Type B pancreatic cell (in vitro differentiated cells): ENCODE measurements at regions not wholly inside any gene's neighbourhood (a gene's known extent, or its start where the extent isn't known, plus 50 kb on each side); places are given as distances from the start of the nearest gene placed in this dataset.
"Not testable (repeated sequence)": the region's sequence is repeated elsewhere in the genome, so short reads cannot be mapped to it uniquely, and the experiment has no call there.

ENCODE experiments used
- DNase-seq: peaks from one replicate; pipeline ENCODE4 v3.0.0; 2021; ENCODE audit warnings: mixed read lengths; ENCODE audit not compliant: unreplicated experiment; ENCODE audit errors: extremely low spot score
- H3K27ac Mint-ChIP-seq: 2 replicates; pipeline ENCODE4 v1.8.0; 2021; ENCODE audit warnings: mild to moderate bottlenecking, mixed read lengths
- H3K27me3 Mint-ChIP-seq: 2 replicates; pipeline ENCODE4 v1.8.0; 2021; ENCODE audit warnings: mixed read lengths
- H3K36me3 Mint-ChIP-seq: 2 replicates; pipeline ENCODE4 v1.8.0; 2021; ENCODE audit warnings: mixed read lengths
- H3K4me1 Mint-ChIP-seq: one replicate; pipeline ENCODE4 v1.8.0; 2021; ENCODE audit warnings: mixed read lengths; ENCODE audit not compliant: unreplicated experiment
- H3K4me3 Mint-ChIP-seq: 2 replicates; pipeline ENCODE4 v1.8.0; 2021; ENCODE audit warnings: mild to moderate bottlenecking, mixed read lengths
- H3K9me3 Mint-ChIP-seq: 2 replicates; pipeline ENCODE4 v1.8.0; 2021; ENCODE audit warnings: mixed read lengths
- TF ChIP-seq, protein P1 (sequence below): fragments of 200-600 bp; sonication (generic); conservative IDR thresholded peaks from 2 replicates; pipeline ENCODE4 v1.5.0; 2021; ENCODE audit warnings: antibody characterized with exemption, mild to moderate bottlenecking

- Mint-ChIP-seq H3K4me3 (no peak overlapping the region), H3K27ac (no peak overlapping the region)
These were observed 1360.1 kb downstream of the REEP3 start for GRCh38 chr10:64881257-64881656.

GRCh38 chr10:64896582-64896981 lies 1375.4 kb downstream of the REEP3 start:
- Mint-ChIP-seq H3K9me3 (no peaks in the 10 kb centered on the region), H3K4me1 (no peaks in the 10 kb centered on the region), H3K4me3 (no peak overlapping the region), H3K36me3 (no peaks in the 10 kb centered on the region), H3K27ac (no peak overlapping the region), H3K27me3 (no peaks in the 10 kb centered on the region)
- DNase-seq: no peak
- TF ChIP-seq, protein P1, sequence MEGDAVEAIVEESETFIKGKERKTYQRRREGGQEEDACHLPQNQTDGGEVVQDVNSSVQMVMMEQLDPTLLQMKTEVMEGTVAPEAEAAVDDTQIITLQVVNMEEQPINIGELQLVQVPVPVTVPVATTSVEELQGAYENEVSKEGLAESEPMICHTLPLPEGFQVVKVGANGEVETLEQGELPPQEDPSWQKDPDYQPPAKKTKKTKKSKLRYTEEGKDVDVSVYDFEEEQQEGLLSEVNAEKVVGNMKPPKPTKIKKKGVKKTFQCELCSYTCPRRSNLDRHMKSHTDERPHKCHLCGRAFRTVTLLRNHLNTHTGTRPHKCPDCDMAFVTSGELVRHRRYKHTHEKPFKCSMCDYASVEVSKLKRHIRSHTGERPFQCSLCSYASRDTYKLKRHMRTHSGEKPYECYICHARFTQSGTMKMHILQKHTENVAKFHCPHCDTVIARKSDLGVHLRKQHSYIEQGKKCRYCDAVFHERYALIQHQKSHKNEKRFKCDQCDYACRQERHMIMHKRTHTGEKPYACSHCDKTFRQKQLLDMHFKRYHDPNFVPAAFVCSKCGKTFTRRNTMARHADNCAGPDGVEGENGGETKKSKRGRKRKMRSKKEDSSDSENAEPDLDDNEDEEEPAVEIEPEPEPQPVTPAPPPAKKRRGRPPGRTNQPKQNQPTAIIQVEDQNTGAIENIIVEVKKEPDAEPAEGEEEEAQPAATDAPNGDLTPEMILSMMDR: no peak

More at GRCh38 chr10:64881257-64881656, 1360.1 kb downstream of the REEP3 start:
- Mint-ChIP-seq H3K9me3 (no peaks in the 10 kb centered on the region), H3K27me3 (no peaks in the 10 kb centered on the region), H3K4me1 (no peaks in the 10 kb centered on the region), H3K36me3 (no peaks in the 10 kb centered on the region)
- TF ChIP-seq, protein P1: no peak
- DNase-seq: no peak

GRCh38 chr10:64906311-64906710 lies 1385.1 kb downstream of the REEP3 start:
- not testable (repeated sequence) for H3K9me3 Mint-ChIP-seq, DNase-seq, H3K4me1 Mint-ChIP-seq, H3K4me3 Mint-ChIP-seq, H3K36me3 Mint-ChIP-seq, H3K27me3 Mint-ChIP-seq, H3K27ac Mint-ChIP-seq

DNA sequence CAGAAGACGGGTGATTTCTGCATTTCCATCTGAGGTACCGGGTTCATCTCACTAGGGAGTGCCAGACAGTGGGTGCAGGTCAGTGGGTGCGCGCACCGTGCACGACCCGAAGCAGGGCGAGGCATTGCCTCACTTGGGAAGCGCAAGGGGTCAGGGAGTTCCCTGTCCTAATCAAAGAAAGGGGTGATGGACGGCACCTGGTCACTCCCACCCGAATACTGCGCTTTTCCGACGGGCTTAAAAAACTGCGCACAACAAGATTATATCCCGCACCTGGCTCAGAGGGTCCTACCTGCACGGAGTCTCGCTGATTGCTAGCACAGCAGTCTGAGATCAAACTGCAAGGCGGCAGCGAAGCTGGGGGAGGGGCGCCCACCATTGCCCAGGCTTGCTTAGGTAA lies 1403.1 kb downstream of the REEP3 start:
- not testable (repeated sequence) for DNase-seq, H3K9me3 Mint-ChIP-seq, H3K27me3 Mint-ChIP-seq, H3K4me1 Mint-ChIP-seq, H3K27ac Mint-ChIP-seq, H3K36me3 Mint-ChIP-seq
- peak overlapping the region; percentile 75 for H3K4me3 Mint-ChIP-seq

- peaks cover 13% of the 10 kb centered on the region for H3K9me3 Mint-ChIP-seq
- H3K36me3 Mint-ChIP-seq: no peaks in the 10 kb centered on the region
These were observed 1430.8 kb downstream of the REEP3 start for GRCh38 chr10:64952042-64952441.

DNA sequence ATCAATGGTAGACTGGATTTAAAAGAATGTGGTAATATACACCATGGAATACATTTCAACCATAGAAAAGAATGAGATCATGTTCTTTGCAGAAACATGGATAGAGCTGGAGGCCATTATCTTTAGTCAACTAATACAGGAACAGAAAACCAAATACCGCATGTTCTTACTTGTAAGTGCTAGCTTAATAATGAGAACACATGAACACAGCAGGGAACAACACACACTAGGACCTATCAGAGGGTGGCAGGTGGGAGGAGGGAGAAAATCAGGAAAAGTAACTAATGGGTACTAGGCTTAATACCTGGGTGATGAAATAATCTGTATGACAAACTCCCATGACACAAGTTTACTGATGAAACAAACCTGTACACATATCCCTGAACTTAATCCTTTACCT lies 1435.2 kb downstream of the REEP3 start:
- no peaks in the 10 kb centered on the region for H3K4me1 Mint-ChIP-seq
- H3K27ac Mint-ChIP-seq: no peak overlapping the region
- H3K27me3 Mint-ChIP-seq: no peaks in the 10 kb centered on the region
- no peak overlapping the region for H3K4me3 Mint-ChIP-seq
- no peaks in the 10 kb centered on the region for H3K9me3 Mint-ChIP-seq
- no peaks in the 10 kb centered on the region for H3K36me3 Mint-ChIP-seq
- no peak for DNase-seq
- TF ChIP-seq, protein P1: no peak

More at GRCh38 chr10:64952042-64952441, 1430.8 kb downstream of the REEP3 start:
- H3K4me3 Mint-ChIP-seq: no peak overlapping the region
- TF ChIP-seq, protein P1: no peak
- H3K4me1 Mint-ChIP-seq: no peaks in the 10 kb centered on the region
- no peaks in the 10 kb centered on the region for H3K27me3 Mint-ChIP-seq
- no peak overlapping the region for H3K27ac Mint-ChIP-seq
- DNase-seq: no peak

- no peaks in the 10 kb centered on the region for H3K27me3 Mint-ChIP-seq
- H3K4me1 Mint-ChIP-seq: no peaks in the 10 kb centered on the region
- TF ChIP-seq, protein P1: no peak
- no peak for DNase-seq
- H3K36me3 Mint-ChIP-seq: no peaks in the 10 kb centered on the region
- no peaks in the 10 kb centered on the region for H3K9me3 Mint-ChIP-seq
- no peak overlapping the region for H3K4me3 Mint-ChIP-seq
- H3K27ac Mint-ChIP-seq: no peak overlapping the region
These were observed 1437.9 kb downstream of the REEP3 start for GRCh38 chr10:64959116-64959515.
